ENCODE measurements at regions not wholly inside any gene's neighbourhood (a gene's known extent, or its start where the extent isn't known, plus 50 kb on each side); places are given as distances from the start of the nearest gene placed in this dataset.
"Not testable (repeated sequence)": the region's sequence is repeated elsewhere in the genome, so short reads cannot be mapped to it uniquely, and the experiment has no call there.

GRCh38 chr20:56689318-56689717 lies 60.2 kb downstream of the TFAP2C start:
- DNase-seq (ENCODE audit: low spot score): peak; percentile 96

GRCh38 chr20:56689852-56690485 lies 60.9 kb downstream of the TFAP2C start:
- DNase-seq (ENCODE audit: low spot score): peak; percentile 76

- DNase-seq (ENCODE audit: low spot score): no peak
Observed at GRCh38 chr20:56690531-56691175, 61.5 kb downstream of the TFAP2C start.

- no peak for DNase-seq (ENCODE audit: low spot score)
Observed at GRCh38 chr20:56691325-56691998, 62.4 kb downstream of the TFAP2C start.

- no peak for DNase-seq (ENCODE audit: low spot score)
Observed at GRCh38 chr20:56693217-56693616, 64.1 kb downstream of the TFAP2C start.

- no peak for DNase-seq (ENCODE audit: low spot score)
Observed at GRCh38 chr20:56697476-56697875, 68.4 kb downstream of the TFAP2C start.

GRCh38 chr20:56698297-56698696 lies 69.2 kb downstream of the TFAP2C start:
- no peak for DNase-seq (ENCODE audit: low spot score)

- no peak for DNase-seq (ENCODE audit: low spot score)
Observed at GRCh38 chr20:56698749-56699148, 69.6 kb downstream of the TFAP2C start.

GRCh38 chr20:56702931-56703840 lies 74.1 kb downstream of the TFAP2C start:
- DNase-seq (ENCODE audit: low spot score): no peak

GRCh38 chr20:56706867-56707360 lies 77.8 kb downstream of the TFAP2C start:
- DNase-seq (ENCODE audit: low spot score): no peak

- DNase-seq (ENCODE audit: low spot score): no peak
Observed at GRCh38 chr20:56708991-56709390, 79.9 kb downstream of the TFAP2C start.

- no peak for DNase-seq (ENCODE audit: low spot score)
Observed at GRCh38 chr20:56710125-56710524, 81.0 kb downstream of the TFAP2C start.

- DNase-seq (ENCODE audit: low spot score): not testable (repeated sequence)
Observed at GRCh38 chr20:56710577-56710976, 81.5 kb downstream of the TFAP2C start.

- no peak for DNase-seq (ENCODE audit: low spot score)
Observed at GRCh38 chr20:56711018-56711417, 81.9 kb downstream of the TFAP2C start.

GRCh38 chr20:56715309-56715708 lies 86.2 kb downstream of the TFAP2C start:
- DNase-seq (ENCODE audit: low spot score): no peak

- DNase-seq (ENCODE audit: low spot score): no peak
Observed at GRCh38 chr20:56715902-56716519, 86.9 kb downstream of the TFAP2C start.

- no peak for DNase-seq (ENCODE audit: low spot score)
Observed at GRCh38 chr20:56716806-56717205, 87.7 kb downstream of the TFAP2C start.

- no peak for DNase-seq (ENCODE audit: low spot score)
Observed at GRCh38 chr20:56718816-56719215, 89.7 kb downstream of the TFAP2C start.

- no peak for DNase-seq (ENCODE audit: low spot score)
Observed at GRCh38 chr20:56720620-56721213, 91.6 kb downstream of the TFAP2C start.

GRCh38 chr20:56722042-56722441 lies 92.9 kb downstream of the TFAP2C start:
- DNase-seq (ENCODE audit: low spot score): peak; percentile 39

GRCh38 chr20:56723331-56723730 lies 94.2 kb downstream of the TFAP2C start:
- DNase-seq (ENCODE audit: low spot score): no peak

All from AG08395 (cell line).